ENCODE measurements at regions not wholly inside any gene's neighbourhood (a gene's known extent, or its start where the extent isn't known, plus 50 kb on each side); places are given as distances from the start of the nearest gene placed in this dataset.

GRCh38 chr15:24752354-24752753 is 76.8 kb downstream of the NPAP1 start:
- TF ChIP-seq POLR2AphosphoS5 (IDR thresholded peaks at IDR 0.05) (no peak), EP300 (IDR thresholded peaks at IDR 0.05) (no peak)
